NCI-H1092 (cell line): ENCODE measurements at regions not wholly inside any gene's neighbourhood (a gene's known extent, or its start where the extent isn't known, plus 50 kb on each side); places are given as distances from the start of the nearest gene placed in this dataset.

Experiments used
- DNase-seq: peaks from one replicate; lab custom pipeline; 2025; lab: John Stamatoyannopoulos, UW

DNA sequence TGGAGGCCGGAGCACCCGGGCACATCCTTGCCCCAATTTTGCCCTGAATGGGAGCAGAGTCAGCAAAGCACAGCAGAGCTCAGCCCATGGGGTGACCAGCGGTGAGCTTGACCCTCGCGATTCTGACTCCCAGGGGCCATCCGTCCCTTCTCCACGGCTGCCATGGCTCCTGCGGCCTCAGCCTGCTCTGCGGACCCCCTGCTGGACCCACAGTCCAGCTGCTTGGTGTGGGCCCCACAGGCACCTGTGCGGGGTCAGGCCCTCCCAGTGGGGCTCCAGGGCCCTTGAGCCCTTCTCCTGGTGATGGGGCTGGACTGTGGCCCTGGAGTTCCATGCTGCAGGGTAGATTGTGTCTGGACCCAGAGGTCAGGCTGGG, 144.2 kb downstream of the ENGASE start:
- DNase-seq, result no peak

DNA sequence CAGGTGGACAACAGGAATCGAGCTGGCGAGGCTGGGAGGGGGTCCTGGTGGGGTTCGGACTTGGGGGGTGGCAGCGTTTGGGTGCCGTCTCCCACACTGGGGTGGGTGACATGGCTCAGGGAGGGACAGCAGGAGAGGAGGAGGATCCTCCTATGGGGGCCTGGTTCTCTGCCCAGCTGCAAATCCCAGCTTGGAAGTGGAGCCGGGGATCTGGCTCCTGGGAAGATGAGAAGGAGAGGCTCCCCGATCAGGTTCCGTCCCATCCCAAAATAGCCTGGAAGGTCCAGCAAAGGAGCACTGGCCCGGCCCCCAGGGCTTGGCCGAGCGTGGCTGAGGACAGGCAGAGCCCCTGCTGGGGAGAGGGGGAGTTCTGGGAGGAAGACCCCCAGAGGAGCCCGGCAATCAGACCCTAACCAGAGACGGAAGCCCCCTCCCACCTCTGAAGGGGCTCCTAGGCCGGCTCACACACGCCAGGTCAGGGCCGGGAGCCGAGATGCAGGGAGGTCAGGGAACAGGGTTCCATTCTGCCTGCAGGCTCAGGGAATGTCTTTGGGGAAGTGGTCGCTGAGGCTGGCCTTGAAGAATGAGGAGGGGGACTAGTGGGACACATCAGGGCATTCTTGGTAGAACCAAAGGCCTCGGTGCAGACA, 143.7 kb downstream of the ENGASE start:
- DNase-seq, result no peak

DNA sequence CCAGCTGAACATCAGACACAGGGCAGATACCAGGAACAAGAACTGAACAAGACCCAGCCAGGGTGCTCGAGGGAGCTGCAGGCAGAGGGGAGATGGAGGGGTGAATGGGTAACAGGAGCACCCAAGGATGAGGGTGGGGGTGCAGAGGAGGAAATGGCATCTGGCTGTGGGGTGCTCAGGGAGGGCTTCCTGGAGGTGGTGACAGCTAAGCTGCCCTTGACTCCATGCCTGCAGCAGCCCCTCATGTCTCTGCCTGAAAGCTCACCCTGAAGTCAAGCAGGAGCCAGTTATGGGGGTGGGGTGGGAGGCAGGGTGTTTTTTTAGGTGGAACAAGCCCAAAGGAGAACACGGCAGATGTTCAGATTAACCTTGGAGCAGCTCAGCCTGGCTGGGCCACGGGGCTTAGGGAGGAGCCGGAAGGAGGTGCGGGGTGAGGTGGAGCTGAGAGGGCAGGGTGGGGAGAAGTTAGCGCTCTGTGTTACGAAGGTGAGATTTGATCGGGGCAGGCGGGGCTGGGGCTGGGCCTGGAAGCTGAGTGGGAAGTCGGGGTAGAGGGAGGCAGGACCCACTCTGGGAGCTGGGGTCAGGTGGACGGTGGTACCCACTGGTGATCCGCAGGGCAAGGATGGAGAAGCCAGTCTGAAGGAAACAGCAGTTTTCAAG, 143.0 kb downstream of the ENGASE start:
- DNase-seq, result no peak

DNA sequence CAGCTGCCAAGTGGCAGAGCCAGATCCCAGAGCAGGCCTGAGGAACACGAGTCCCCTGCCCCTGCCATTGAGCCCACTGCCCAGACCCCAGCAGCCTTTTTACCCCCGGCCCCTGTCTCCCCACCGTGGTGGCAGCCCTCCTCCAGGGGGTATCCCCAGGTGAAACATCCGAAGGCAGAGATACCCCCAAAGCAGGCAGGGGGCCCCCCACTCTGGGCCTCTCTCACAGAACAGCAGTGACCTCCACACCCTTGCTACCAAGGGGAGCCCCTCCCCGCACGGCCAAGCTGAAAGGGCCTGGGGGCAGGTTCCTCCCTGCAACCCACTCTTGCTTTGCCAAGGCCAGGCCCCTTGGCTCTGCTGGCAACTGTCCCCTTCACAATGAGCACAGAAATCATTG, 142.2 kb downstream of the ENGASE start:
- DNase-seq, result no peak

DNA sequence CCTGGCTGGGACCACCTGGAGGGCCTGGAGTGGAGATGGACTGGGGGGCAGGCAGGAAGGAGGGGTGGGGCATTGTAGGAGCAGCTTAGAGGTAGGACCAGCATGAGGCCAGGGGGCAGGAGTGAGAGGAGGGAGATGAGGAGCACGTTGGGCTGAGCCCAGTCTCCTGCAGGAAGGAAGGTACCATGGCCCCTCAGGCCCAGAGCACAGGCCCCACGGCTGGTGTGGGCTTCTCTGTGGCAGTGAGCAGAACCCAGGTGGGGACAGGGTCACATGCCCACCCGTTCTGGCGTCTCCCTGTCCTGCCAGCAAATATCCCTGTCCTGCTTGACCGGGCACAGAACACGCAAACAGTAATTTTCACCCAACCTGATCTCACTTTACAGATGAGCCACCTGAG, 141.8 kb downstream of the ENGASE start:
- DNase-seq, result no peak

DNA sequence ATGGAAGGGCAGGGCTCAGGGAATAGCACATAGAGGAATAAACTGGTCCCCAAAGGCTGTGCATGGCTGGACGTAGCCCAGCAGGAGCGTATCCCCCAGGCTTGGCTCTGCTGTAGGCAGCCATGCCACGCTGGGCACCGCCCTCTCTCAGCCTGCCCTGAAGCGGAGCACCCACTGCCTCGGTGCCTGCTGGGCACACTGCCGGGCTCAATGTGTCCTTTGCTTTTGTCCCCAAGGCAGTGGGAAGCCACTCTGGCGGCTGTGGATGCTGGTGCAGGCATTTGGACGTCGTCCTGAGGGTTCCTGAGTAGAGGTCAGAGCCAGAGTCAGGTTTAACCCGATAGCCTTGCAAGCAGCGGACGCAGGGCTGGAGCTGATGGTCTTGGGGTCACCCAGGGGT, 141.0 kb downstream of the ENGASE start:
- no peak for DNase-seq

DNA sequence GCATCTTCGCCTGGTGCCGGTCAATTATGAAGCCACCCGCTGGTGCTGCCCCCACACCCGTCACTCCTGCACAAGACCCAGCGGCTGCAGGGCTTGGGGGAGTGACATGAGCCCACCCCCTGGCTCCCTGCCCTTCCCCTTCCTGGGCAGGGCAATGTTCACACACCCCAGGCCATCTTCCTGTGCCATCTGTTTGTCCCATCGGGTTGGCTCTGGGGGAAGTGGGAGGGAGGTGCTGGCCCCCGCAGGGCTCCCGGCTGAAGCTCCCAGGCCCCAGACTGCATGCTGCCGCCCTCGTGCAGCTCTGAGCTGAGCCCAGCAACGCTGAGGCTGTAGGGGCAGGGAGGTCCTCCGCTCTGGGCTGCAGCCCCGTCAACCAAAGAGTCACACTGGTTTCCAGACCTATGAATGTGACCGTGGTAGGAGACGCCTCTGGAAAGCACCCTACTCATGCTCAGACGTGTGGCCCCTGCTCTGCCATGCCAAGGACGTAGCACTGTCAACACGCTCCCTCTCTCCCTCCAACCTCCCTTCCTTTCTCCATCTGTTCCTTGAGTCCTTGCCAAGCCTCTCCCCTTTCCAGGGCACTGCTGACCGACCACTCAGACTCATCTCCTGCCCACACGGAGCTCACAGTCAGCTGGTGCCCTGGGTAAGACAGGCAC, 140.4 kb downstream of the ENGASE start:
- DNase-seq, result no peak

DNA sequence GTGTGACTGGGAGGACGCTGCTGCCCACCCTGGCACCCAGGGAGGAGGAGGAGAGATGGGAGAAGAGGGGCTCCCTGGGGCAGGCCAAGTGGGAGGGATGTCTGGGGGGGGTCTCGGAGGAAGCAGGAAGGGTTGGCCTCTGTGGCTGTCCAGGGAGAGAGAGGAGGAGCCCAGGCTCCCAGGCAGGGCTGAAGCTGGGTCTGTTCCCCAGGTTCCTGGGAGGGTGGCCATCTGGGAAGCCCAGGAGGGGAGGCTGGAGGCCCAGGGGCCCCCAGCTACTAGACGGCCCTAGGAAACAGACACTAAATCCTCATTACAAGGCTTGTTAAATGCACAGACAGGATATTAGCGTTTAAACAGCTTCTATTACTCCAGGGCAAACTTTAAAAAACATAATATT, 139.8 kb downstream of the ENGASE start:
- DNase-seq, result no peak

DNA sequence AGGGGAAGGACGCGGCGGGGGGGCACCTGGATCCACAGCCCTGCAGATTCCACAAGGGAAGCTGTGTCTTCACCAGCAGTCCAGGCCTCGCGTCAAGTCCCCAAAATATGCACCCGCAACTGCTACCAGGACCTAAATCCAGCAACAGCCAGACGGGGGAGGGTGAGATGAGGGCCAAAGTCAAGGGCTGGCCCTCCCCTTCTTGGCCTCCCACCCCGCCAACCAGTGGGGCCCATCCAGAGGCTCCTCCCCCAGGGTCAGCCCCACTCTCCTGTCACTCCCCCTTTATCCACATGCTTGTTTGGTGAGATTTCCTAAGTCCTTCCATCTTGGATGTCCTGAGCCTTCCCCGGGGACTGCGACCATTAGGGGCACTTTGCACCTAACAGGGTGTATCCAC, 138.7 kb downstream of the ENGASE start:
- DNase-seq, result no peak

DNA sequence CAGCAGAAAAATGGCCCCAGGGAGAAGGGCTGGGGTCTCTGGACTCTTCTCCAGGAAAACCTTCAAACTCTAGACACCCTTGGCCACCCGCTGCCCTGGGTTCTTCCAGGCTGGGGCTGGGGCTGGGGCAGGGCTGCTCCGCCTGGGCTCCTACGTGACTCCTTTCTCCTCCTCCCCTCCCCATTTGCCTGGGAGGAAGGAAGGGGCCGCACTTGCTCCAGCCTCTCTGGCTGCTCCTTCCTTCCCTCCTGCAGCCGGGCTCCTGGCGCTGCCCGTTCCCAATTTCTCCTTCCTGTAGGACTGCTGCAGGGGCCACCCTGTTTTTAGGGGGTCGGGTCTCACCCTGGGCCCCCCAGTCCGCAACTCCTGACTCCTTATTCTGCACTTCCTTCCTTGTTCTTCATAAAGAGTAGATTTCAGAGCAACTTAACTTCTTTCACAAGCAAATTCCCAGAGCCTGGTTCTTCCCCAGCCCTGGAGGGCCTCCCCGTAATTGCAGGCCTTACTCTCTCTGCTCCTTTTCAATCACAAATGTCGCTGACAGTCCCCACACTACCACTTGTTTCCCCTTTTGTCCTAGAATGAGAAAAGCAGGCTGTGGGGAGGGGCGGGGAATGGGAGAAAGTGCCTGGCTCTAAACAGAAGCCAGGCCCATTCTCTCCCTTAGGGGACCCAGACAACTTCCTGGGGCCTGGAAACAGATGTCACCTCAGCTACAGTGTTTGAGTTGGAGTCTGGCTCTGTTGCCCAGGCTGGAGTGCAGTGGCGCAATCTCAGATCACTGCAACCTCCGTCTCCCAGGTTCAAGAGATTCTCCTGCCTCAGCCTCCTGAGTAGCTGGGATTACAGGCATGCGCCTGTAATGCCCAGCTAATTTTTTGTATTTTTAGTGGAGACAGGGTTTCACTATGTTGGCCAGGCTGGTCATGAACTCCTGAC, 137.8 kb downstream of the ENGASE start:
- no peak for DNase-seq

DNA sequence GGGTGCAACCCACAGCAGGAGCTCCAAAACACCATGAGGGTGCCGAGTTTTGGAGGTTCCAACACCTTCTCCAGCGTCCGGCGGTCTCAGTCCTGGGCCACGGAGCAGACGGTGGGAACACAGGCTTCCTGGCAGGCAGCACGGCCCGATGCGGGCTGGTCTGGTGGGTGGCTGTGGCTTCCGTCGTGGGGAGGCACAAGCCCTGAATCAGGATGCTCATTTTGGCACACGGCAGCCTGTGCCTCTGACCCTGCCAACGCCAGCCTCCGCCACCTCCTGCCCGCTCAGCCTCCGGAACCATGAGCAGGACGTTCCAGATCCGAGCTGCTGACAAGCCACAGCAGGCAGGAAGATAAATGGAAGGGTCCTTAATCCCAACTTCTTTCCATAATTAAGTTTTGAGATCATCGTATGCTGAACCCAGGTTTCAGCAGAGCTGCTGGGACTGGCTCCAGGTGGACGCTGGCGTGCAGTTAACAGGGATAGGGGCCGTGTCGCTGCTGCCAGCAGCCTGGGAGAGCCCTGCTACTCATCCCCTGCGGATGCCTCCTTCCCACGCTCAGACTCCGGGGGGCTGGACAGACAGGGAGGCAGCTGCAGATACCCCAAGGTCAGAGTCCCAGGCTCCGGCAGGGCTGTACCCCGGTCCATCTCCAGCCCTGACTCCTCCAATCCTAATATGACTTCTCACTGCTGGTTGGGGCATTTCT, 136.6 kb downstream of the ENGASE start:
- DNase-seq, result no peak

DNA sequence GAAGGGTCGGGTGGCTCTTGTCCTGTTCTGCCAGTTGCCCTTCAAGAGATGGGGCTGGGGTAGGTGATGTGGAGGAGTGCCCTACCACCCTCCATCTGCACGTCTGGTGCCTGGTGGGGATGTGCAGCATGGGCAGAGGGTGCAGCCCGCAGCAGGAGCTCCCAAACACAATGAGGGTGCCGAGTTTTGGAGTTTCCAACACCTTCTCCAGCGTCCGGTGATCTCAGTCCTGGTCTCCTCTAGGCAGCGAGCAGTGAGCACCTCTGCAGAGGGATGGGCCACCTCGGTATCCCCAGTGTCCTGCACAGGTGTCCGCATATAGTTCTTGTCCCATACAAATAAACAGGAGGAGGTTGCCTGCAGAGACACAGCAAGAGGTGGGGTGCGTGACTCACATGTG, 136.0 kb downstream of the ENGASE start:
- no peak for DNase-seq

DNA sequence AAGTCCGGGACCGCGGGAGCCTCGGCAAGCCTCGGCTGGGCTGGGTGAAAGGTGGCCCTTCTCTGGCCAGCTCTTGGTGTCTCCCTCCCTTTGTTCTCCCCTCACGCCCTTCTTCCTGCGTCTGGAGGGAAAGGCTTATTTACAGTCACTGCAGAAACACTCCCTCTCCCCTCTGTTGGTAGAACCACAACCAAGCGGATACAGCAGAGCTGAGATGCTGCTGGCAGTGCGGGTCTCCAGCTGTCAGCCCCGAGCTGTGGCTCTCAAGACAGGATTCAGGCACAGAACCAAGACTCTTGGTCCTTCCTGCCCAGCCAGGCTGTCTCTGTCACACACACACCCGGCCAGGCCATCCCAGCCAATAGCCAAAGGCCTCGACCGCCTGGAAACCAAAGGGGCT, 133.3 kb downstream of the ENGASE start:
- DNase-seq, result no peak

DNA sequence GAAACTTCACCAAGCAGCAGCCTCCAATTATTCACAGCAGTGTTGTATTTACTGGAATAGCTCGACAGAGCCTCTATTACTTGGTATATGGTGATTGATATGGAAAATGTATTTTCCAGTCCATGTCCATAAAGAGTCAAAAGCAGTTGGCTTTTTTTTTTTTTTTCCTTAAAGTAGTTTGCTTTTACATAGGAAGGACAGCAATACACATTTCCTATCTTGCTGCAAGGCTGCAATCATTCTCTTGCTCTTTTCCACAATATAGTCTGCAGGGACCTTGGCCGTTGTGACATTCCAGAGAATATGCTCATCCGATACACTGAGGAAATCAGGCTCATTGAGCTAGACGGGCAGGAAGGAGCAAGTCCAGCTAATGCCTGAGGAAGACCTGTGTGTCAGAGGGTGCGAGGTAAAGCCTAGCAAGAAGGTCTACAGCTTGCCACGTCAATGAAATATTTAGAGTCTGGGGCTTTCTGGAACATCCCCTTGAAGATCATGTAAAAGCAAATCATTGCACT, 131.1 kb downstream of the ENGASE start:
- DNase-seq, result no peak

DNA sequence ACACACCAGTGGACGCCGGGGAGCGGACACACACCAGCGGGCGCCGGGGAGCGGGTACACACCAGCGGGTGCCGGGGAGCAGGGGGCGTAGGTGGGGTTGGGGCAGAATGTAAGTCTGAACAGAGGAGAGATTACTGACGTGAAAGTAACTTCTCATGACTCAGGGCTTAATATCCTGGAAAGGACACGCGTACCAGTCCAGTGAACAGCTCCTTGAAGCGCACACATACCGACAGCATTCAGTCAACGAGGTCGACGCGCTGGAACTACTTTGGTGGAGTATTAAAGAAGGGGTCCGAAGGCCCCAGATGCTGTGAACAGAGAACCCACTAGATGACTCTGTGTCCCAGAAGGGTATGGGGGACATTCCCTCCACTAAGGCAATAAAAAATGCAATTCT, 129.6 kb downstream of the ENGASE start:
- DNase-seq, result no peak

DNA sequence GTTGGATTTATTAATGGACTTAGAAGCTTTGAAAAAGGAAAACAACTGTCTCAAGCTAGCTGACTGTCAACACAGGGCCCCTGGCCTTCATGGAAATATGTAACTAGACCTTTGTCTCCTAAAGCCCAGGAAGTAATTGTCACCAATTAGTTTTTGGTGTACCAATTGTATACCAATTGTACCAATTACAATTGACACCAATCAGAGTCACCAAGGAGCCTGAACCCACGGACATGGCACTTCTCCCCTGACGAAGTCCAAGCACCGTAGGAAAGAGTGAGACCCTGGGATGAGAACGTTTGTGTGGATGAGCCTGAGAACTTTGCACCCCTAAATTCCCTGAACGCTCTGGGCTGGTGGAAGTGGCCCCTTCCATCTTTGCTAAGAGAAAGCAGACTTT, 129.0 kb downstream of the ENGASE start:
- no peak for DNase-seq

DNA sequence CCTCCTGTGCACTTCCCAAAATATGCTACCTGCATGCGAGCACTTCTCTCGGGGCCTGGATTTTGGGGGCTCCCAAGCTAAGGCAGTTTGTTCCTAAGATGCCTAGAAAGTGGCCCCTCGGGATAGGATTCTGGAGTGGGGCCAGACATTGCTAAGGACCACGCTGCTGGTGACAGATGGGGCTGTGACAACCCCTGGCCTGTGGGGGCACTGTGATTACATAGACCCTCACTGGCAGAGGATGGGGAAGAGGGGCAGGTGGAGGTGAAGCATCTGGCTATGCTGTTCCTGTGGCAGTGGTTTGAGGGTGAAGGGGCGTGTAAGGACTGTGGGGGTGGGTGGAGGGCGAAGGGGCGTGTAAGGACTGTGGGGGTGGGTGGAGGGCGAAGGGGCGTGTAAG, 128.4 kb downstream of the ENGASE start:
- DNase-seq, result no peak

DNA sequence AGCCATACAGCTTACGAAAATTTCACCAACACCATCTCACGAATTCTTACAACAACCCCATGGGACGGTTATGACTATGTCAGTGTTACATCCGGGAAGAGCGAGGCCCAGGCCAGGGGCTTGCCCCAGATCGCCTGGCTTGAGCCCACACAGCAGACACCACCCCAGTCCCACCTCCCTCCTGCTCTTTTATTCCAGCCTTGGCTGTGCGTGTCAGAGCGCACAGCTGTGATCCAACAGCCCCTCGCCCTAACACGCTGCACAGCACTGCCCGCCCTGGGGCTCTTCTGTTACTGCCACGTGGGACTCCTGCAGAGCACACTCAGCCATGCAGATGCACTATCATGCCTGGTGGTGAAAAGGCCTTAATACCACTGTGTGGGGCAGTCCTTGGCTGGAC, 127.9 kb downstream of the ENGASE start:
- DNase-seq, result no peak

DNA sequence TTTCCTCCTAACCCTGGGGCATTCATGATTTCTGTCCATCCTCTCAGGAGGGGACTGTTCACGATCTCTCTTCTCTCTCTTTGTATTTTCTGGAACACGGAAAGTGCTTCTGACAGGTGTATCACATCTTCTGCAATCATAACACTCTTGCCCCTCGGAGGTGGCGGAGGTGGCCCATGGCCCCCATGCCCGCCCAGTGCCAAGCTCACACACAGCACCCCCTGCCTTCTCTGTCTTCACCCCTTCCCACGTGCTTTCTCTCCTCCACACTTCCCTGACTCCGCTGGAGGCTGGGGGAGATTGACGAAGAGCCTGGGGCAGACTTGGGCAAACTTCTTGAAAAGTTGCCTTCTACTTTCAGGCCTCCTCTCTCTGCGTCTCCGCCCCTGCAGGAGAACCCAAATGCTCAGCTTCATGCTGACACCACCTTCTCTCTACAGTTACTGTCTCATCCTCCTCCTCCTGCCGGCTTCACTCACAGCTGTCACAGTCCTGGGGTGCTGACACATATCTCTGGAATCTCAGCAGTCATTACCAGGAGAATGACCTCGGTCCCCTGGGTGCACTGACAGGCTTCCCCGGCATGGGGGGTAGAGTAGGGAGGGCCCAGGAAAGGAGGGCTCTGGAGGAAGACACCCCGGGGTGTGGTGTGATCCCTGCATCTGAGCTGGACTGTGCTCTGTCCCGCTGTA, 127.1 kb downstream of the ENGASE start:
- DNase-seq, result no peak

DNA sequence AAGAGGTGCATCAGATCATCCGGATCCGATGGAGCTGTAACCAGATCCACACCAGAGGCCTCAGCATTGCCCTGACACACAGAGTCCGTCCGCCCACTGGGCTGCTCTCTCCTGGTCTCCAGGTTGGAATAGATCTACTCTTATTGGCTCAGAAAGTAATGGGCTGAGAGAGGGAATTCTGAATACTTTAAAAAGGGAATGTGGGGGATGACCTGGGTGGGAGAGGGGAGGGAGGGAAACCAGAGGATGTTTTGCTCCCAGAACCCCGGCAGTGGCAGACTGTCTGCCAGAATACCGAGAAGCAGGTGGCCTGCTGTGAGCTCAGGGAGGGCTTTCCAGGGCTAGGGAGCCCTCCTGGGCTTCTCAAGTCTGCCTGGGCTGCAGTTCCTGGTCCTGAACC, 126.5 kb downstream of the ENGASE start:
- no peak for DNase-seq

DNA sequence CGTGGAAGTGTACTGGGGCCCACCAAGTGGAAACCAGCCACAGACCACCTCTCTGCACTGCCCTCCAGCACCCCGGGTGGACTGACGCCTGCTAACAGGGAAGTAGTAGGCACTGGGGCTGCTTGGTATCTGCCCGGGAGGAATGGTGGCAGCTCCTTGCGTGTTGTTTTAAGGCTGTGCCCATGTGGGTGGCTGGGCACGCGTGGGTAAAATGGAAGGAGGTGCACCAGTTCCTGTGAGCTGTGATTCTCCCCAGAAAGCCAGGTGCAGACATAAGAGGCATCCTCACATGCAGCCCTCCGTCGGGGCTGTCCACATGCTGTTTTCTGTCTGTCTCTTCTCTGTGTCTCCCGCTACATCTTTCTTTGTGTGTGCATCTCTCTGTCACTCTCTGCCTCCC, 122.3 kb downstream of the ENGASE start:
- DNase-seq, result no peak
